HG03139 (cell line): ENCODE measurements at regions not wholly inside any gene's neighbourhood (a gene's known extent, or its start where the extent isn't known, plus 50 kb on each side); places are given as distances from the start of the nearest gene placed in this dataset.

ENCODE experiments used
- ATAC-seq: cut with Tn5 transposase; IDR thresholded peaks from one replicate; pipeline ENCODE4 v1.9.1; 2021; ENCODE audit not compliant: unreplicated experiment

- no peak for ATAC-seq
Measured at GRCh38 chr18:53755914-53756609, 468.4 kb downstream of the MBD2 start.

- no peak for ATAC-seq
Measured at GRCh38 chr18:53754154-53754553, 470.3 kb downstream of the MBD2 start.

- no peak for ATAC-seq
Measured at GRCh38 chr18:53753601-53754000, 470.9 kb downstream of the MBD2 start.

- ATAC-seq: no peak
Measured at GRCh38 chr18:53752781-53753367, 471.6 kb downstream of the MBD2 start.

GRCh38 chr18:53749766-53750165 is 474.7 kb downstream of the MBD2 start:
- ATAC-seq: no peak

GRCh38 chr18:53747663-53748160 is 476.8 kb downstream of the MBD2 start:
- no peak for ATAC-seq

- no peak for ATAC-seq
Measured at GRCh38 chr18:53747210-53747609, 477.3 kb downstream of the MBD2 start.

GRCh38 chr18:53745986-53746385 is 478.5 kb downstream of the MBD2 start:
- ATAC-seq: no peak

GRCh38 chr18:53745224-53745967 is 479.1 kb downstream of the MBD2 start:
- no peak for ATAC-seq

GRCh38 chr18:53739700-53740099 is 484.8 kb downstream of the MBD2 start:
- no peak for ATAC-seq

- ATAC-seq: no peak
Measured at GRCh38 chr18:53735526-53735925, 488.9 kb downstream of the MBD2 start.

GRCh38 chr18:53715243-53715853 is 509.1 kb downstream of the MBD2 start:
- no peak for ATAC-seq

GRCh38 chr18:53710080-53710479 is 514.4 kb downstream of the MBD2 start:
- no peak for ATAC-seq

- ATAC-seq: no peak
Measured at GRCh38 chr18:53702480-53702879, 522.0 kb downstream of the MBD2 start.

GRCh38 chr18:53701697-53702096 is 522.8 kb downstream of the MBD2 start:
- ATAC-seq: no peak

GRCh38 chr18:53698907-53699306 is 525.6 kb downstream of the MBD2 start:
- ATAC-seq: no peak

GRCh38 chr18:53689886-53690285 is 534.6 kb downstream of the MBD2 start:
- no peak for ATAC-seq

- no peak for ATAC-seq
Measured at GRCh38 chr18:53686965-53687364, 537.5 kb downstream of the MBD2 start.

- ATAC-seq: no peak
Measured at GRCh38 chr18:53682796-53683195, 541.7 kb downstream of the MBD2 start.

GRCh38 chr18:53677480-53677879 is 547.0 kb downstream of the MBD2 start:
- no peak for ATAC-seq

GRCh38 chr18:53665701-53666100 is 558.8 kb downstream of the MBD2 start:
- no peak for ATAC-seq

- ATAC-seq: no peak
Measured at GRCh38 chr18:53664575-53664974, 559.9 kb downstream of the MBD2 start.
